H9 (cell line): ENCODE measurements at regions not wholly inside any gene's neighbourhood (a gene's known extent, or its start where the extent isn't known, plus 50 kb on each side); places are given as distances from the start of the nearest gene placed in this dataset.

Experiments used
- DNase-seq: peaks from one replicate; pipeline ENCODE4 v3.0.0-alpha.2; 2017
- H2AFZ ChIP-seq: one replicate; pipeline ENCODE4 v1.6.1; 2013; ENCODE audit warnings: mild to moderate bottlenecking, low read length, control low read depth, moderate library complexity
- H2AK5ac ChIP-seq: 2 replicates; pipeline ENCODE4 v1.6.1; 2013; ENCODE audit warnings: low read length, control low read depth, mixed read lengths; ENCODE audit not compliant: insufficient read length
- H2BK120ac ChIP-seq: one replicate; pipeline ENCODE4 v1.6.1; 2013; ENCODE audit warnings: low read depth, mild to moderate bottlenecking, low read length, control low read depth, inconsistent platforms; ENCODE audit not compliant: poor library complexity, severe bottlenecking
- H2BK12ac ChIP-seq: 2 replicates; pipeline ENCODE4 v1.6.1; 2013; ENCODE audit warnings: low read length, control low read depth, mixed read lengths, low read depth; ENCODE audit not compliant: insufficient read length
- H2BK15ac ChIP-seq: 2 replicates; pipeline ENCODE4 v1.6.1; 2013; ENCODE audit warnings: low read depth, low read length, control low read depth
- H2BK20ac ChIP-seq: one replicate; pipeline ENCODE4 v1.6.1; 2013; ENCODE audit warnings: low read depth, mild to moderate bottlenecking, low read length, control low read depth, inconsistent platforms; ENCODE audit not compliant: poor library complexity, severe bottlenecking
- H2BK5ac ChIP-seq: 2 replicates; pipeline ENCODE4 v1.6.1; 2013; ENCODE audit warnings: low read length, control low read depth, mixed read lengths; ENCODE audit not compliant: insufficient read length
- H3K14ac ChIP-seq: 2 replicates; pipeline ENCODE4 v1.6.1; 2013; ENCODE audit warnings: low read length, control low read depth; ENCODE audit not compliant: insufficient read depth
- H3K18ac ChIP-seq: 2 replicates; pipeline ENCODE4 v1.6.1; 2013; ENCODE audit warnings: low read depth, mild to moderate bottlenecking, mixed read lengths, low read length, control low read depth; ENCODE audit not compliant: insufficient read length
- H3K23ac ChIP-seq: 2 replicates; pipeline ENCODE4 v1.6.1; 2013; ENCODE audit warnings: low read length, control low read depth, mixed read lengths, low read depth; ENCODE audit not compliant: insufficient read length
- H3K23me2 ChIP-seq: 2 replicates; pipeline ENCODE4 v1.6.1; 2013; ENCODE audit warnings: low read depth, mild to moderate bottlenecking, mixed read lengths, low read length, control low read depth; ENCODE audit not compliant: insufficient read length, poor library complexity, severe bottlenecking
- H3K27ac ChIP-seq: 2 replicates; pipeline ENCODE4 v1.5.1; 2013; ENCODE audit warnings: low read length, control low read depth, mixed read lengths, low read depth; ENCODE audit not compliant: insufficient read length
- H3K27me3 ChIP-seq: 2 replicates; pipeline ENCODE4 v1.6.1; 2013; ENCODE audit warnings: low read length, control low read depth, inconsistent platforms; ENCODE audit not compliant: insufficient read depth
- H3K4ac ChIP-seq: 2 replicates; pipeline ENCODE4 v1.6.1; 2013; ENCODE audit warnings: low read depth, mild to moderate bottlenecking, control low read depth, inconsistent platforms, low read length, moderate library complexity
- H3K4me1 ChIP-seq: 2 replicates; pipeline ENCODE4 v1.6.1; 2013; ENCODE audit warnings: low read length, control low read depth, inconsistent platforms; ENCODE audit not compliant: insufficient read depth
- H3K4me2 ChIP-seq: 2 replicates; pipeline ENCODE4 v1.6.1; 2013; ENCODE audit warnings: low read length, control low read depth, mixed read lengths; ENCODE audit not compliant: insufficient read length, insufficient read depth
- H3K56ac ChIP-seq: 2 replicates; pipeline ENCODE4 v1.6.1; 2013; ENCODE audit warnings: low read depth, mild to moderate bottlenecking, mixed read lengths, low read length, control low read depth; ENCODE audit not compliant: insufficient read length
- H3K79me1 ChIP-seq: 2 replicates; pipeline ENCODE4 v1.6.1; 2013; ENCODE audit warnings: low read depth, mild to moderate bottlenecking, moderate library complexity, low read length, control low read depth, inconsistent platforms; ENCODE audit not compliant: insufficient read depth, poor library complexity, severe bottlenecking
- H3K79me2 ChIP-seq: 2 replicates; pipeline ENCODE4 v1.6.1; 2013; ENCODE audit warnings: low read length, control low read depth, inconsistent platforms; ENCODE audit not compliant: insufficient read depth
- H3K9ac ChIP-seq: 2 replicates; pipeline ENCODE4 v1.6.1; 2013; ENCODE audit warnings: low read length, control low read depth, mixed read lengths; ENCODE audit not compliant: insufficient read length; ENCODE audit errors: extremely low read depth
- H3K9me3 ChIP-seq: one replicate; pipeline ENCODE4 v1.6.1; 2013; ENCODE audit warnings: low read depth, low read length, inconsistent platforms; ENCODE audit not compliant: control insufficient read depth
- H3T11ph ChIP-seq: one replicate; pipeline ENCODE4 v1.6.1; 2013; ENCODE audit warnings: mild to moderate bottlenecking, low read length, control low read depth, inconsistent platforms
- H4K20me1 ChIP-seq: one replicate; pipeline ENCODE4 v1.6.1; 2013; ENCODE audit not compliant: control insufficient read depth, insufficient read length, insufficient read depth
- H4K5ac ChIP-seq: 2 replicates; pipeline ENCODE4 v1.6.1; 2013; ENCODE audit warnings: low read depth, mild to moderate bottlenecking, mixed read lengths, low read length, control low read depth; ENCODE audit not compliant: insufficient read length
- H4K8ac ChIP-seq: replicated peaks from 2 replicates; pipeline ENCODE4 v1.6.1; 2013; ENCODE audit warnings: low read length, control low read depth, mixed read lengths, low read depth; ENCODE audit not compliant: insufficient read length
- H4K91ac ChIP-seq: 2 replicates; pipeline ENCODE4 v1.6.1; 2013; ENCODE audit warnings: low read depth, mild to moderate bottlenecking, moderate library complexity, mixed read lengths, low read length, control low read depth; ENCODE audit not compliant: insufficient read length
- H3K27ac Mint-ChIP-seq, 3 experiments: 2 replicates in 2 of 3; 3 replicates in 1 of 3; pipeline ENCODE4 v1.8.0; 2020 to 2021; ENCODE audit warnings: mixed read lengths in 3 of 3, mild to moderate bottlenecking in 1 of 3, moderate library complexity in 1 of 3
- H3K27me3 Mint-ChIP-seq: 2 replicates; pipeline ENCODE4 v1.8.0; 2021; ENCODE audit warnings: low read depth, mild to moderate bottlenecking, moderate library complexity, mixed read lengths
- H3K36me3 Mint-ChIP-seq, 3 experiments: 2 replicates in 2 of 3; 3 replicates in 1 of 3; pipeline ENCODE4 v1.8.0; 2020 to 2021; ENCODE audit warnings: low read depth in 3 of 3, mixed read lengths in 3 of 3; ENCODE audit not compliant: insufficient read depth in 1 of 3
- H3K4me1 Mint-ChIP-seq, 2 experiments: 2 replicates each; pipeline ENCODE4 v1.8.0; 2020; ENCODE audit warnings: mixed read lengths in 2 of 2
- H3K4me3 Mint-ChIP-seq, 2 experiments: 2 replicates in 1 of 2; 3 replicates in 1 of 2; pipeline ENCODE4 v1.8.0; 2020 to 2021; ENCODE audit warnings: mild to moderate bottlenecking in 2 of 2, mixed read lengths in 2 of 2, moderate library complexity in 1 of 2
- H3K9me3 Mint-ChIP-seq, 2 experiments: 2 replicates in 1 of 2; 3 replicates in 1 of 2; pipeline ENCODE4 v1.8.0; 2020; ENCODE audit warnings: mild to moderate bottlenecking in 2 of 2, mixed read lengths in 2 of 2, moderate library complexity in 1 of 2
- WGBS: extraction: QIAGEN DNeasy Blood & Tissue Kit; methylation state at CpG from one replicate; pipeline ENCODE4 v1.1.7; 2013; ENCODE audit warnings: missing lambda C conversion rate, low lambda C conversion rate, mixed read lengths; ENCODE audit not compliant: insufficient read length; ENCODE audit errors: extremely low coverage; 5-methylcytosine and 5-hydroxymethylcytosine counted together
- TF ChIP-seq, protein P1 (sequence below): fragments of 200-600 bp; sonication (generic); conservative IDR thresholded peaks from 3 replicates; pipeline ENCODE4 v1.8.0; 2021; ENCODE audit warnings: antibody characterized with exemption, mild to moderate bottlenecking

DNA sequence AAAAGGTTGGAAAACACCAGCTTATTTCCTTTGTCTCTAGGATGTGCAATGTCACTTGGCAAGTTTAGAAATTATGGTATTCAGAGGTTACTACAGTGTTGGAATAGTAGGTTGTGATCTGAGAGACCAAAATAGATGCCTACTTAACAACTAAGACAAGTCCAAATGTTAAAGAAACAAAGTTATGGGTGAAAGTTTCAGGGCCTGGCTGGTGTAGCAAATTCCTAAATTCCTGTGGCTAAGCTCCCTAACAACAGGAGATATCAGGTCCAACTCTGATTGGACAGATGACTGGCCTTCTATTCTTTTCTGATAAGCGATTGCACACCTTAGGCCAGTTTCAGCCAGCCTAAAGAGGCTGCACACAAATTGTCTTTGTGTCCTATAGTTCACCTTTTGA is 873.5 kb downstream of the REEP3 start:
- Histone ChIP-seq H3K18ac (no peak overlapping the region), H3K4me2 (no peak overlapping the region), H4K20me1 (no peaks in the 10 kb centered on the region), H3K79me2 (no peaks in the 10 kb centered on the region), H3T11ph (no peak overlapping the region), H2AK5ac (no peak overlapping the region), H3K9me3 (no peaks in the 10 kb centered on the region), H2BK5ac (no peak overlapping the region), H3K79me1 (no peaks in the 10 kb centered on the region), H4K91ac (no peak overlapping the region), H2BK20ac (no peak overlapping the region), H3K4me1 (peaks cover 3% of the 10 kb centered on the region; the same call in 1 of the 2 replicates), H2BK120ac (no peak overlapping the region), H2AFZ (no peak overlapping the region), H4K8ac (no peak overlapping the region), H3K27ac (no peak overlapping the region), H2BK12ac (no peak overlapping the region), H3K14ac (no peak overlapping the region; the same call in 1 of the 2 replicates), H3K27me3 (no peaks in the 10 kb centered on the region), H4K5ac (no peak overlapping the region), H3K56ac (no peak overlapping the region), H3K4ac (no peak overlapping the region), H2BK15ac (no peak overlapping the region), H3K9ac (no peak overlapping the region), H3K23ac (no peak overlapping the region), H3K23me2 (no peaks in the 10 kb centered on the region)
- no peaks in the 10 kb centered on the region for H3K27me3 Mint-ChIP-seq
- no peak overlapping the region for H3K27ac Mint-ChIP-seq
- H3K4me3 Mint-ChIP-seq: no peak overlapping the region
- no peaks in the 10 kb centered on the region for H3K9me3 Mint-ChIP-seq
- no peaks in the 10 kb centered on the region for H3K36me3 Mint-ChIP-seq
- TF ChIP-seq, protein P1, sequence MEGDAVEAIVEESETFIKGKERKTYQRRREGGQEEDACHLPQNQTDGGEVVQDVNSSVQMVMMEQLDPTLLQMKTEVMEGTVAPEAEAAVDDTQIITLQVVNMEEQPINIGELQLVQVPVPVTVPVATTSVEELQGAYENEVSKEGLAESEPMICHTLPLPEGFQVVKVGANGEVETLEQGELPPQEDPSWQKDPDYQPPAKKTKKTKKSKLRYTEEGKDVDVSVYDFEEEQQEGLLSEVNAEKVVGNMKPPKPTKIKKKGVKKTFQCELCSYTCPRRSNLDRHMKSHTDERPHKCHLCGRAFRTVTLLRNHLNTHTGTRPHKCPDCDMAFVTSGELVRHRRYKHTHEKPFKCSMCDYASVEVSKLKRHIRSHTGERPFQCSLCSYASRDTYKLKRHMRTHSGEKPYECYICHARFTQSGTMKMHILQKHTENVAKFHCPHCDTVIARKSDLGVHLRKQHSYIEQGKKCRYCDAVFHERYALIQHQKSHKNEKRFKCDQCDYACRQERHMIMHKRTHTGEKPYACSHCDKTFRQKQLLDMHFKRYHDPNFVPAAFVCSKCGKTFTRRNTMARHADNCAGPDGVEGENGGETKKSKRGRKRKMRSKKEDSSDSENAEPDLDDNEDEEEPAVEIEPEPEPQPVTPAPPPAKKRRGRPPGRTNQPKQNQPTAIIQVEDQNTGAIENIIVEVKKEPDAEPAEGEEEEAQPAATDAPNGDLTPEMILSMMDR: no peak
- no peak for DNase-seq
- H3K4me1 Mint-ChIP-seq: peaks cover 5 to 22% of the 10 kb centered on the region in 2 experiments
- no CpG with 5 or more reads among the region's 1 CpG for whole genome bisulfite sequencing
